ENCODE measurements at regions not wholly inside any gene's neighbourhood (a gene's known extent, or its start where the extent isn't known, plus 50 kb on each side); places are given as distances from the start of the nearest gene placed in this dataset.
A peak's percentile ranks its signal among the peaks of the same experiment; 100 is the strongest.
"Not testable (repeated sequence)": the region's sequence is repeated elsewhere in the genome, so short reads cannot be mapped to it uniquely, and the experiment has no call there.

DNA sequence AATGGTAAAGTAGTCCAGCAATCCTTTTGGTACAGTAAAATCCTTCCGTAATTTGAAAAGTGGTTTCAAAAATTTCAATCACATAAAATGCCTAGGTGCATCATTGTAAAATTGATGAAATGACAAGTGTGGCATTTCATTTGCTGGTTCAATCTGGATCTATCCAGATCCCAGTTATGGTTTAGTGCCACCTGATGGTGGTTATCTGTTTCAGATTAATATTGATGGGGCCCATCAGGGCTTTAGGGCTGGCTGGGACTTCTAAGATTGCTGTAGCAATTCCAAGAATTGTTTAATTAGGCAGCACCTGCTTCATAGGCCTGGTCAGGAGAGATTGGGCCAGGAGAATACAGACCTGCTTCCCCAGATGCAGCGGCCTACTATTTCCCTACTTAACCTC lies 55.5 kb upstream of the PIK3C3 start:
- no peak for DNase-seq

DNA sequence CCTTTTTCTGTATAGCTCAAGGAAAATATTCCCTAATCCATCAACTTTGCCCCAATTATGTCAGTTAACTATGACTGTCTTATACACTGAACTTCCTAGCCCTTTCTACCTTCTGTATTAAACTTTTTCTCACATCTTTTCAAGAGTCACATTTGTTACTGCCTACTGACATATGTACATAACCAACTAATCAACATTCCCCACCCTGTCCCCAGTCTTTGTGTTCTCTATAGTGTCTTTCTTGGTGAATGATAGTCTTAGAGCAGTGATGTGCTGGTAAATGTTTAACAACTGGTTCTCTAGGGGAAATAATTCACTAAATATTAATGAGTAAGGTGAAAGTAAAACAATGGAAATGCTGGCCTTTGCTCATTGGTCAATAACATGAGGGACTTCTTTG lies 61.6 kb upstream of the PIK3C3 start:
- DNase-seq = no peak

DNA sequence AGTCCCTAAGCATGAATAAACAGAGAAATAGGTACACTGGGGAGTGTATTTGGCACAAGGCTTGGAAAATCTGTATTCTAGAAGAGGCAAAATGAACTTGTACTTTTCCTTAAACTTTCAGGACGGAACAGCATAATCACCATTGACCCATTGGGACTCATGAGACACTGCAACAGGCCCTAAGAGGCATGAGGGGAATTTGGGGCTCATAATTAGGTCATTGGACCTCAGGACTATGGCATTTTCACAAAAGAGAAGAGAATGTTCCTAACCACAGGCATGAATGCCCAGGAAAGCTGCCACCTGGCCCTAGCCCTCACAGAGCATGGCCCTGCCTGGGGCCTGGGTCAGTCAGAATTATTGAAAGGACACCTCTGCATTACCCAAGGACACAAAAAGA lies 67.9 kb upstream of the PIK3C3 start:
- DNase-seq = peak; percentile 42

DNA sequence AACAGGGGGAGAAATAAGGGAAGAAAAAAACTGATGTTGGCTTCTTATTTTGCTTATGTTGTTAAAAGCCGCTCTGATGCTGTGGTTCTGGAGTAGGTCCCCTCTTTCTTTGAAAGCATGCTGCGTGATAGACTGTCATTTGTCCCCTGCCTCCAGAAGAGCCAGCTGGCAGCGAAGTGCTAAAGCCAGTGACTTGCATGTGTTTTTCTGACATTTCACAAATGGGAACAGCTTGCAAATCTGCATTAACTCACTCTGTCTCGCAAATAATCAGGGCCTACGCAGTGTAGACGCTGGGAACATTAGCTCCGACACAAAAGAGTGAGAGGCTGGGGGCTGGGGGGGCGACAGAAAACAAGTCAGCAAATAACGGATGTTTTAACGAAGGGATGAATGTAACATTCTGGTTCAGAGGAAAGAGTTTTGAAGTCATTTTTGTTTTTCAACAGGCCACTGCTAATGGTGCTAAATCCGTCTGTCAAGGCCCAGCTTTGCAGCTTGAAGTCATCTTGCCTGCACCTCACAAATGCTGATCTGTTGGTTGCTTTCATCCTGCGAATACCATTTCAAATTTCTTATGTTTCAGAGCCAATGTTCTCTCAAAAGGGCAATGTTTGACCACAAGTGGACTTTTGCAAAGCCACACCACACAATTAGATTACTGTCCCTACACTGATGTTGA lies 68.8 kb upstream of the PIK3C3 start:
- no peak for DNase-seq

DNA sequence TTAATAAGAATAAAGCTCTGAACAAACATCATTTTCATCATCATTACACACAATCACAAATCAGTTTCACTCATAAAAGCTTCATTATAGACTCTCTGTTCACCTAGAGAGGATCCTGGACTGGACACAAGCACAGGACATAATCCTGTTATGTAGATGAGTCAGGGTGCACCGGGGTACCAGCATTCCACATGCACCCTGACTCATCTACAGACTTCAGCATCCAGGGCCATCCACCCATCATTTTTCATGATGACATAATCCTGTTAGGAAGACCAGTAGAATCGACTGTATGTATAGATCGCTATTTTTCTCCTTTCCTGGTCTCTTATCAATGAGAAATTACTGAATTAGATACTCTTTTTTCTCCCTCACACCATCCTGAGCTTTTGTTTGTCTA lies 73.7 kb upstream of the PIK3C3 start:
- DNase-seq = peak; percentile 85

DNA sequence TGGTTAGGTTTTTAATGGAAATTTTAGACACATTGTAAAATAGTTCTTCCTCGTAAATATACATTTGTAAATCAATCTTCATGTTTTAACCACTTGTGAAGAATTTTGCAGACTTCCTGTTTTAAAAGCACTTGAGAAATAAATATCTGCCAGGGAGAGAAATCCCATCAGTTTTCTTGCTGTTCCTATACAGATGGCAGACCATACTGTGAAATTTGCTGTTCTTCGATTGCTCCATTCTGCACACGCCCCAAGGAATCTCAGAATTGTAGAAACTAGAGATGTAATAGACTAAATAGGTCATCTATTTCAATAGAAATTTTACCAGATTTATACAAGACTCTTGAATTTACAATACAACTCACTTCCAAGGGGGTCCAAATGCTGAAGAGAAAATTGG lies 75.8 kb upstream of the PIK3C3 start:
- DNase-seq = no peak

DNA sequence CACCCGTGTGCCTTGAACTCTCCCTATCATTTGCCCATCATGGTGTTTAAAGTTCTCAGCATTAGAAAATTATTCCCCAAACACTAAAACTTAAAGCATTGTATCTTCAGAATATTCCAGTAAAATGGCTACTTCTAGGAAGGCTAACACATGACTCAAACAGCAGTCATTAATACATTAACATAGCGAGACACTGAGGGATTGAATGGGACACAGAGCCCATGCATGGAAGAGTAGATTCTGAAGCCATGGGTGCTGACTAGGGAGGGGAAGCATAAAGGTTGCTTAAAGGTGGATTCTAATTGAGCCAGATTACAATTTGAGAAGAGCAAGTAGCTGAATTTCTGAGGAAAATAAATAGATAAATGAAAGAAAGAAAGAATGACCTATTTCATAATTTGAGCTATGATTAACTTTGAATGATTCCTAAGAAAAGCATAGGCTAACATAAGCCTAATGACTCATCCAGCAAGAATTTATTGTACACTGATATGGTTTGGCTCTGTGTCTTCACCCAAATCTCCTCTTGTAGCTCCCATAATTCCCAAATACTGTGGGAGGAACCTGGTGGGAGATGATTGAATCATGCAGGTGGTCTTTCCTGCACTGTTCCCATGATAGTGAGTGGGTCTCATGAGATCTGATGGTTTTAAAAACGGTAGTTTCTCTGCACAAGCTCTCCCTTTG lies 79.8 kb upstream of the PIK3C3 start:
- DNase-seq = peak; percentile 86

DNA sequence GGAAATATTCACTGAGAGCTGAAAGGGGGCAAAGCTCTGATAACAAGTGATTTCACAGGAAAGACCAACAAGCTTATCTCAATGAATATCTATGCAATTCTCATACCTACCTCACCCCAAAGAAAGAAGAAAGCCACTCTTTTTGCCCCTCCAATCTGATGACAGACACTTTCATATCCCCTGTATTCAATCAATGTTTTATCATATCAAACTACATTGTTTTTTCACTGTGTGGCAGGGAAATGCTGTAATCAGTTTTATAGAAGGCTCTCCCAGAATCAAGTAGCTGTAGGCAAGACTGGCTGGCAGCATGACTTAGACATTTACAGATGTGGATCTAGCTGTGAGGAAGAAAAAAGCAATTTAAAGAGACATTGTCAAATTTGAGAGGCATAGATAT lies 81.3 kb upstream of the PIK3C3 start:
- DNase-seq = peak; percentile 17

DNA sequence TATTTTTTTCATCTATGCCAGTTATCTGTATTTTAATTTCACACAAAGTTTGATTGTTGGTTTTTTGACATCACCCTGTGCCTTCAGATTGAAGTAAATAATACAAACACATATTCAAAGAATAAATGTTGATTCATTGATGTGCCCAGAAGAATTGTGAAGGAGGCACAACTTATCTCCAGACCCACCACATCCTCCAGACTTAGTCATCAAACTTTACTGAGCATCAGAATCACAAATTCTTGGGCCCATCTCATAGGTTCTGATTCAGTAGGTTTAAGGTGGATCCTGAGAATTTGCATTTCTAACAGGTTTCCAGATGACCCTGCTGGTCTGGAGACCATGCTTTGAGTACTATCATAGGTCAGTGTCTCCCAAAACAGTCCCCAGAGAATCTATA lies 82.8 kb upstream of the PIK3C3 start:
- DNase-seq = no peak

DNA sequence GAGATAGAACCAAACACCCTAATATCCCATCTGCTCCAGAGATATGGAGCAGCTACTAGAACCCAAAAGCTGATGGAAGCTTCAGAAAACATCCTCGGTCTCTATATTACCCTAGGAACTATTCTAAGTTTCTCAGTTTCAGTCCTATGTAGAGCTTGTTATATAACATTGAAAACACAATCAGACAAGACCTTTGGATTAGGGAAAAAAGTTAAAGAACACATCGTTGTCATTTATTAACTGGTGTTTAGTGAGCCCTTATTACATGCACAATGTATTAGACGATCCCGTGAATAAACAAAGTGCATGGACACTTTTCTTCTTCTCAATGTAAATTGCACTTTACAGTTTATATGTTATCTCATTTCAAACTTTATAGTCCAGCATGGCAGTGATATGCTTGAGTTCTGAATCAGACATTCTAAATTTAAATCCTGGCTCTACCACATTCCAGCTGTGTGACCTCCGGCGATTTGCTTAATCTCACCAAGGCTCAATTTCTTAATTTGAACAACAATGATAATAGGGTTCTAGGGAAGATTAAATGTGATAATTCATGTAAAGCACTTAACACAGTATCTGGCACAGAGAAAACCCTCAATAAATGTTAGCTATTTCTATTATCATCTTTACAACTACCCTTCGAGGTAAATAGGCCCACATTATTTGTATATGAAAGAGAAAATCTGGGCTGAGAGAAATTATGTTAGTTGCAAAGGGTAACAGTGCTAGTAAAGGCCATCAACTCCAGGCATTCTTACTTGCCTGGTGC lies 83.6 kb upstream of the PIK3C3 start:
- DNase-seq = no peak

DNA sequence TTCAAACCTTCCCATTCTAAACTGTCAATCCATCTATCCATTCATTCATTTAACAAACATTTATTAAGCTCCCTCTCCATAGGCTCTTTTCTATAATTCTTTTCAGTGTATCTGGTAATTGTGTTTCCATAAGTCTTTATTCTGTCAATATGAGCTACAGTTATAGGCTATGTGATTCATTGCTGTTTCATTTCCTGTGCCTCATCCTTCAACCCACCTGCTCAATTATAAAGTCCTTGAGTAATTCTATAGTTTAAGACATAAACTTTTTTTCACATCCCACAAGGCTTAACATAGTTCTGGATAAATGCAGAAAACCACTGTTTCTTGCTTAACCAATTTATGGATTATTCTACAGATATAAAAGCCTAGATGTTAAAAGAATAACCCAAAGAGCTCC lies 84.2 kb upstream of the PIK3C3 start:
- peak; percentile 78 for DNase-seq

DNA sequence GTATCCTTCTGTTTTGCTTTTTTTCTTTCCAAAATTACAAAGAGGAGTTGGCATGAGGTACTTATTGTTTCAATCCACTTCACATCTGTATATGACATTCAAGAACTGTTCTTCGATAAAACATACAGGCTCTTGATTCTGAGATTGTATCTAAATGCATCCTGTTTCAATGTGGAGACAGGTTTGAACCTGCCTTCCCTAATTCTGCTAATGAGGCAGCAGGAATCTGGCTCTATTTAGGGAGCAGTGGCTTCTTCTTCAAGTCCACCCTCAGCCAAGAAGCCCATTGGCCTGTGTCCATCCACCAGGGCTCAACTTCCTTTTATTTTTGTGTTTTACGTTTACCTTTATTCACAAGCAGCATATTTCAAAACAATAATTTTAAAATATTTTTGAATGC lies 84.8 kb upstream of the PIK3C3 start:
- no peak for DNase-seq

DNA sequence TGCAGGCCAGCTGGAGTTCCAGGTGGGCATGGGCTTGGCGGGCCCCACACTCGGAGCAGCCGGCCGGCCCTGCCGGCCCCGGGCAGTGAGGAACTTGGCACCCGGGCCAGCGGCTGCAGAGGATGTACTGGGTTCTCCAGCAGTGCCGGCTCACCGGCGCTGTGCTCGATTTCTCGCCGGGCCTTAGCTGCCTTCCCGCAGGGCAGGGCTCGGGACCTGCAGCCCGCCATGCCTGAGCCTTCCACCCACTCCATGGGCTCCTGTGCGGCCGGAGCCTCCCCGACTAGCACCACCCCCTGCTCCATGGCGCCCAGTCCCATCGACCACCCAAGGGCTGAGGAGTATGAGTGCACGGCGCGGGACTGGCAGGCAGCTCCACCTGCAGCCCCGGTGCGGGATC lies 89.2 kb upstream of the PIK3C3 start:
- DNase-seq = not testable (repeated sequence)

DNA sequence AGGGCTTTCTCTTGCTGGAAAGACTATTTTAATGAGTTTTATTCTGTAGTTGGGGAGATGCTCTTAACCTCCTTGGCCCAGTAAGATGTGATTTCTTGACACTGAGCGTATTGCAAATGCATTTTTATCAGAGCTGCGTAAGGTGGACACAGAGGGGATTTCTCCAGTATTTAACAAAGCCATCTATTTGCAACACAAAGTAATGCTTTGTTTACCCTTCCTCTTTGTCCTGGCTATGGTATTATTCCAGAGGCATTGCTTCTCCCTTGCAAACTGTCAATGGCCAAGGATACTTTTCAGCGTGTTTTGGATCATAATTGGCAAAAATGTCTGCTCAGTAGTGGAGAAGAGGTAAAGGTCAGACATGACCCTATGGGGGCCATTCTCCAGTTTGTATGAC lies 90.8 kb upstream of the PIK3C3 start:
- DNase-seq = no peak

DNA sequence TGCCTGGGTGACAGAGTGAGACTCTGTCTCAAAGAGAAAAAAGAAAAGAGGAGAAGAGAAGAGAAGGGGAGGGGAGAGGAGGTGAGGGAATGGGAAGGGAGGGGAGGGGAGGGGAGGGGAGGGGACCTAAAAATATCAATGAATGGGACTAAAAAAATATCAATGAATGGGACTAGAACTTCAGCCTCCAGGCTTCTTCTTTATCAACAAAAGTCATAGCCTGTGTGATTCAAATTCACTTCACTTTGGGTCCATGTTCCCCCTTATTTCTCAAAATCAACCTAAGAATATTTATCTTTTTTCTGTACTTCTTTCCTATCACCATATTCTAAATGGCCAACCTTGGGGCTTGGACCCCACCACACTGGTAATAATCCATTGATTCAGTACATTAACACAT lies 92.1 kb upstream of the PIK3C3 start:
- no peak for DNase-seq

DNA sequence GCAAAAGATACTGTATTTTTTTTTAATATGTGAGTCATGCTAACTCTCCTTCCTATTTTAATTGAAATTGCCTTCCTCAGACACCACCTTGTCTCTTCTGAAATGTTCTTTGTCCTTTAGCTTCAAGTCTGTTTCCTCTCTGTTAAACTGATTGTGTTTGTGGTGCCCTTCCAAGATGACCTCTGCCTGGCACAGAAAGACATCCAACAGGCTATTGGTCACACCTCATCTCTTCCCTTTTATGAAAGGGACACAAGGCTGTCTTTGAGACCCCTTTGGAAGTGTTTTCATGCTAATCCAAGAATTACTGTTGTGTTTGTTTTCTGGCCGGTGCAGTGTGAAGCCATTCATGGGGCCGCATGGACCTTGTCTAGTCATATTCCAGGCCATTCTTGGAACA lies 94.0 kb upstream of the PIK3C3 start:
- DNase-seq = no peak

DNA sequence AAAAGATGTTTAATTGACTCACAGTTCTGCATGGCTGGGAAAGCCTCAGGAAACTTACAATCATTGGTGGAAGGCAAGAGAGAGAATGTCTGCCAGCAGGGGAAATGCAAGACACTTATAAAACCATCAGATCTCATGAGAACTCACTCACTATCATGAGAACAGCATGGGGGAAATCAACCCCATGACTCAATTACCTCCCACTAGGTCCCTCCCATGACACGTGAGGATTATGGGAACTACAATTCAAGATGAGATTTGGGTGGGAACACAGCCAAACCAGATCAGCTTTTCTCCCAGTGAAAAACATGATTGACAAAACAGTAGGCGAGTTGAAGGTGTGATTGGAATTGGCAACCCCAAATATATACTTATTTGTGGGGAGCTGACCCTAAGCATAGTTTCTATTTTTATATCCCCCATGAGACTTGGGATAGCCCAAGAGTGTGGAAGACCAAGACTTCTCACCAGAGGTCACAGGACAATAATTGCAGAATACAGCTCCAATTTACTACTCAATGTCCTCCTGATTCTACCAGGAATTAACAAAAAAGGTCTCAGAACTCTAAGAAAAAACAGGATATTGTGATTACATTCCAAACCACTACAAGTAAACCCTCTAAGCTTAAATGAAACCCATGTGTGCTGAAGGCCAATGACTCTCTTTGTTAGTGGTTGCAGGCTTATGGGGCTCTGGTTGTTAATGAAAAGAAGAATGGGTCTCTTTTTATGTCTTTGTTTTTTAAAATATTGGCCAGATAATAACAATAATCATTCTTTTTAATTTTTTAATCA lies 96.1 kb upstream of the PIK3C3 start:
- DNase-seq = no peak

DNA sequence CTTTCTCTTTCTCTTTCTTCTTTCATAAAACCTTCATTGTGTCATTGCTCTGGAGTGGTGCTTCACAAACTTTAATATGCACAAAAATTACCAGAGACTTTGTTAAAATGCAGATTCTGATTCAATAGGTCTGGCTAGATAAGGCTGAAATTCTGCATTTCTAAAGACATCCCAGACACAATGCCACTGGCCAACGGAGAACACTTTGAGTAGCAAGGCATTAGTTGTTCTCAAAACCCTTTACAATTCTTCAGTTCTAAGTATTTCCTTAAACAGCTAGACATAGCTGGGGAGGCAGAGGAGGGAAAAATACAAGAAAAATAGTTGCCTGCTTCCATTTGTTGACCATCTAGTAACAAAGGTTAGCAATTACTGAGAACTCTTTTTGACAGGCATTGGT lies 101.8 kb upstream of the PIK3C3 start:
- DNase-seq = no peak

DNA sequence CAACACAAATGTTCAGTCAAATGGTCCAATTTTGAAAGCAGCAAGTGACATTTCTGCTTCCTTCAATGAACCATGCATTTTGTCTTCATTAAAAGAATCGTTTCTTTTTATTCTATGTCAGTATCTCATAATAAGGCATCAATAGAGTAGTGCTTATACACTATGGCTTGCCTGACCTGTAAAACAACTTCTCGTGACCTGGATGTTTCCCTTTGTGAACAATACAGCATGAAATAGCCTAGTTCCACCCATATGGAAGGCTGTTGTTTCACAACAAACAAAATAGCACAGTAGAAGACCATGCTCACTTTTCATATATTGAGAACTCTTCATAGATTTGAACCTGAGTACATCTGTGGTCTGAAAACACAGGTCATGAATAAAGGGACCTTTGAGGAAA lies 104.3 kb upstream of the PIK3C3 start:
- DNase-seq = no peak

DNA sequence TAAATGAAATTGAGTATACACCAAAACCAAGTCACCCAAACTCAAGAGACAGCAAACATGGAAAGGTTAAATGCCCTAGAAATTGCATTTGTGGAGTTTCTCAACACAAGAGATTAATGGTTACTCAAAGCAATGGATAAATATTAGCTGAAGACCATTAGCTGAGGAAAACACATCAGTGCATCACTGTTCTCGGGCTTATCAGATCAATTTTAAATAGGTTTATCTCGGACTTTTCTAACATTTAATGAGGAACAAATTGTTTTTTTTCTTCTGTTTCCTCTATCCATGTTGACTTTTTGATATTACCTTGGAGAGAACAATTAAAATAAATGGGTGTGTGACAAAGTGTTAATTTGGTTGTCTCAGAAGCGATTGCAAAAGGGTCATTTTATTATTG lies 105.4 kb upstream of the PIK3C3 start:
- DNase-seq = no peak

DNA sequence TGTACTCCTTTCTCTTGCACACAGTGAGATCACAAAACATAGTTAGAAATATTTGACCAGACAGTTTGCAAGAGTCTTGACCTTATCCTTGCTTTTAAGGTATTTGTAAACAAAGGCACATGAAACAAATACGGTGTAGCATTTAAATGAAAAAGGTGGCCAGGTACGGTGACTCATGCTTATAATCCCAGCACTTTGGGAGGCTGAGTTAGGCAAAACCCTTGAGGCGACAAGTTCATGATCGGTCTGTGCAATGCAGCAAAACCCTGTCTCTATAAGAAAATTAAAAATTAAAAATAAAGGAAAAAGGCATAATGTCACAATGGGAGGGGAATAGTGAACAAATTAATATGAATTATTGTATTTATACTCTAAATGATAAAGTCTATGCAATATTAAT lies 109.5 kb upstream of the PIK3C3 start:
- DNase-seq = no peak

DNA sequence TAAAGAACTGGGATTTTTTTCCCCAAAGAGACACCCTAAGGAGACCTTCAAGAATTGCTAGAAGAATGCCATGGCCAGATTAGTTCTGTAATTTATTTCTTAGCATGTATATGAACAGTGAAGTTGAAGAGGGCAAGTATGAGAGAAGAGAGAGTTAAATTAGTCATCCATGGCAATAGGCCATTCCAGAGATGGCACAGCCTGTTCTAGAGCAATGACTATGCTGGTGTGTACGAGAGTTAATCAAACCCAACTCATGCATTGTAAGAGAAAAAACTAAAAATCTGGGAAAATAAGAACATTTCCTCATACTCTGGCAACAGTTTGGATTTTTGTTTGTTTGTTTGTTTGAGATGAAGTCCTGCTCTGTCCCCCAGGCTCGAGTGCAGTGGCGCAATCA lies 112.1 kb upstream of the PIK3C3 start:
- peak; percentile 60 for DNase-seq
